Rectal smooth muscle tissue (tissue), 1 donor: ENCODE measurements at regions not wholly inside any gene's neighbourhood (a gene's known extent, or its start where the extent isn't known, plus 50 kb on each side); places are given as distances from the start of the nearest gene placed in this dataset.

Source experiments
- H3K27ac ChIP-seq: one replicate; pipeline ENCODE4 v1.7.0; 2013; ENCODE audit warnings: low read depth, low read length, inconsistent platforms
- H3K27me3 ChIP-seq: one replicate; pipeline ENCODE4 v1.7.0; 2013; ENCODE audit warnings: low read length; ENCODE audit not compliant: control insufficient read depth, insufficient read depth
- H3K36me3 ChIP-seq: one replicate; pipeline ENCODE4 v1.7.0; 2013; ENCODE audit warnings: low read length; ENCODE audit not compliant: control insufficient read depth, insufficient read depth
- H3K4me1 ChIP-seq: one replicate; pipeline ENCODE4 v1.7.0; 2013; ENCODE audit warnings: low read length; ENCODE audit not compliant: control insufficient read depth, insufficient read depth
- H3K4me3 ChIP-seq: one replicate; pipeline ENCODE4 v1.7.0; 2013; ENCODE audit warnings: low read length
- H3K9ac ChIP-seq: one replicate; pipeline ENCODE4 v1.7.0; 2013; ENCODE audit warnings: low read length

- no peak overlapping the region for H3K9ac ChIP-seq
Observed at GRCh38 chr6:134457941-134458340, 140.0 kb upstream of the SGK1 start.

GRCh38 chr6:134456226-134456625 lies 138.3 kb upstream of the SGK1 start:
- H3K27me3 ChIP-seq, result no peaks in the 10 kb centered on the region
- no peaks in the 10 kb centered on the region for H3K4me1 ChIP-seq
- no peak overlapping the region for H3K4me3 ChIP-seq
- H3K36me3 ChIP-seq, result no peaks in the 10 kb centered on the region
- H3K27ac ChIP-seq, result no peak overlapping the region
- H3K9ac ChIP-seq, result no peak overlapping the region

More at GRCh38 chr6:134457941-134458340, 140.0 kb upstream of the SGK1 start:
- Histone ChIP-seq H3K4me1 (no peaks in the 10 kb centered on the region), H3K4me3 (no peak overlapping the region), H3K27me3 (no peaks in the 10 kb centered on the region), H3K36me3 (no peaks in the 10 kb centered on the region), H3K27ac (no peak overlapping the region)

GRCh38 chr6:134455319-134455718 lies 137.4 kb upstream of the SGK1 start:
- Histone ChIP-seq H3K4me3 (no peak overlapping the region), H3K9ac (no peak overlapping the region), H3K4me1 (no peaks in the 10 kb centered on the region), H3K36me3 (no peaks in the 10 kb centered on the region), H3K27ac (no peak overlapping the region), H3K27me3 (no peaks in the 10 kb centered on the region)

GRCh38 chr6:134454794-134455193 lies 136.9 kb upstream of the SGK1 start:
- H3K36me3 ChIP-seq, result no peaks in the 10 kb centered on the region
- H3K27me3 ChIP-seq, result no peaks in the 10 kb centered on the region
- no peak overlapping the region for H3K27ac ChIP-seq
- no peak overlapping the region for H3K9ac ChIP-seq
- no peak overlapping the region for H3K4me3 ChIP-seq
- no peaks in the 10 kb centered on the region for H3K4me1 ChIP-seq

GRCh38 chr6:134453792-134454510 lies 136.0 kb upstream of the SGK1 start:
- no peak overlapping the region for H3K27ac ChIP-seq
- no peak overlapping the region for H3K9ac ChIP-seq

GRCh38 chr6:134452906-134453305 lies 135.0 kb upstream of the SGK1 start:
- no peak overlapping the region for H3K27ac ChIP-seq
- no peak overlapping the region for H3K9ac ChIP-seq
- H3K36me3 ChIP-seq, result no peaks in the 10 kb centered on the region
- no peak overlapping the region for H3K4me3 ChIP-seq
- H3K27me3 ChIP-seq, result no peaks in the 10 kb centered on the region
- no peaks in the 10 kb centered on the region for H3K4me1 ChIP-seq

More at GRCh38 chr6:134453792-134454510, 136.0 kb upstream of the SGK1 start:
- no peaks in the 10 kb centered on the region for H3K27me3 ChIP-seq
- no peaks in the 10 kb centered on the region for H3K36me3 ChIP-seq
- H3K4me3 ChIP-seq, result no peak overlapping the region
- H3K4me1 ChIP-seq, result no peaks in the 10 kb centered on the region

GRCh38 chr6:134451529-134451928 lies 133.6 kb upstream of the SGK1 start:
- no peak overlapping the region for H3K9ac ChIP-seq
- H3K27me3 ChIP-seq, result no peaks in the 10 kb centered on the region
- no peak overlapping the region for H3K27ac ChIP-seq
- no peak overlapping the region for H3K4me3 ChIP-seq
- H3K36me3 ChIP-seq, result no peaks in the 10 kb centered on the region
- H3K4me1 ChIP-seq, result no peaks in the 10 kb centered on the region

DNA sequence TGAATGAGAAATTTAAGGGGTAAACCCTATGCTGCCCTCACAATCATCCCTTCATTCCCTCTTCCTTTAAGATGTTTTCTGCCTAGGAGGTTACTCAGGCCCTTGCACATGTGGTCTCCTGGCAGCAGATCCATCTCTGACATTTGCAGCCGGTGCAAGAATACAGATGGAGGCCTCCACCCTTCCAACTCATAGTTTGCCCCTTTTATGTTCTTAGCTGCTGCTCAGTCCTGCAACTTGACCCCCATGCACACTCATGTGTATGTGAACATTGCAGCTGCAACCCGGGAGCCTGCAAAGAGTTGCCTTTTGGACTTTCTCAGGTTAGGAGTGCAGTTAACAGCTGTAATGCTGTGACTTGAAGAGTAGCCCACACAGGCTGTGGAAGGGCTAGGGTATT lies 131.9 kb upstream of the SGK1 start:
- Histone ChIP-seq H3K36me3 (no peaks in the 10 kb centered on the region), H3K4me3 (no peak overlapping the region), H3K27ac (no peak overlapping the region), H3K27me3 (no peaks in the 10 kb centered on the region), H3K9ac (no peak overlapping the region), H3K4me1 (no peaks in the 10 kb centered on the region)

GRCh38 chr6:134449004-134449403 lies 131.1 kb upstream of the SGK1 start:
- no peak overlapping the region for H3K4me3 ChIP-seq
- H3K36me3 ChIP-seq, result no peaks in the 10 kb centered on the region
- no peak overlapping the region for H3K27ac ChIP-seq
- no peaks in the 10 kb centered on the region for H3K4me1 ChIP-seq
- no peak overlapping the region for H3K9ac ChIP-seq
- no peaks in the 10 kb centered on the region for H3K27me3 ChIP-seq

DNA sequence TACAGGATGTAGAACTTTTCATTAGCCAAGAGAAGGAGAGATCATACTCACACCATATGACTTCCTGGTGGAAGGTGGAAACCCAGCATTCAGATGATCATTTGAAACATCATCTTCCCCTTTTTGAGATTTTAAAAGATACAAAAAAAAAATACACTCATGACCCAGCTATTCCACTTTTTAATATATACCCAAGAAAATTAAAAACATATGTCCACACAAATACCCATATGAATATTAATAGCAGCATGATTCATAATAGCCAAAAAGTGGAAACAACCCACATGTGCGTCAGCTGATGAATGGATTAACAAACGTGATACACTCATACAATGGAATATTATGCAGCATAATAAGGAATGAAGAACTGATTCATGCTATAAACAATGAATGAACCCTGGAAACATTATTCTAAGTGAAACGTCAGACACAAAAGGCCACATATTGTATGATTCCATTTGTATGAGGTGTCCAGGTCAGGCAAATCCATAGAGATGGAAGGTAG lies 130.0 kb upstream of the SGK1 start:
- Histone ChIP-seq H3K9ac (no peak overlapping the region), H3K4me3 (no peak overlapping the region), H3K4me1 (no peaks in the 10 kb centered on the region), H3K27me3 (no peaks in the 10 kb centered on the region), H3K36me3 (no peaks in the 10 kb centered on the region), H3K27ac (no peak overlapping the region)

- Histone ChIP-seq H3K27me3 (no peaks in the 10 kb centered on the region), H3K9ac (no peak overlapping the region), H3K27ac (no peak overlapping the region), H3K36me3 (no peaks in the 10 kb centered on the region), H3K4me3 (no peak overlapping the region), H3K4me1 (no peaks in the 10 kb centered on the region)
Observed at GRCh38 chr6:134447423-134447822, 129.5 kb upstream of the SGK1 start.

DNA sequence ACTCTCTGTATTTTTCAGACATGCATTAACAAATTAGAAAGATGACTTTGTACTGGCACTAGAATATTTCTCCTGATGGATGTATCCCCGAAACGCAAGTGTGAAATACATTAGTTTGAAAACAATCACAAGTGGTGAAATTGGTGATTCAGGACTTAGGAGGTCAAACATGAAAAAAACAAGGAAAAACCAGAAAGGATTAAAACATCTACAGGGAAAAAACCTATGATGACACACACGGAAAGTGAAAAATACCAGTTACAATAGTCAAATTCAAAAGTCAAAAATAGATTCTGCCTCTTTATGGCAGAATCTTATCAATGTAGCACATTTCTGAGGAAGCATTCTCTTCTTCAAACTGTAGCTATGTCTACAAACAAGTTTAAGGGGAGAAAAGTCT lies 129.0 kb upstream of the SGK1 start:
- no peak overlapping the region for H3K27ac ChIP-seq
- no peak overlapping the region for H3K9ac ChIP-seq

DNA sequence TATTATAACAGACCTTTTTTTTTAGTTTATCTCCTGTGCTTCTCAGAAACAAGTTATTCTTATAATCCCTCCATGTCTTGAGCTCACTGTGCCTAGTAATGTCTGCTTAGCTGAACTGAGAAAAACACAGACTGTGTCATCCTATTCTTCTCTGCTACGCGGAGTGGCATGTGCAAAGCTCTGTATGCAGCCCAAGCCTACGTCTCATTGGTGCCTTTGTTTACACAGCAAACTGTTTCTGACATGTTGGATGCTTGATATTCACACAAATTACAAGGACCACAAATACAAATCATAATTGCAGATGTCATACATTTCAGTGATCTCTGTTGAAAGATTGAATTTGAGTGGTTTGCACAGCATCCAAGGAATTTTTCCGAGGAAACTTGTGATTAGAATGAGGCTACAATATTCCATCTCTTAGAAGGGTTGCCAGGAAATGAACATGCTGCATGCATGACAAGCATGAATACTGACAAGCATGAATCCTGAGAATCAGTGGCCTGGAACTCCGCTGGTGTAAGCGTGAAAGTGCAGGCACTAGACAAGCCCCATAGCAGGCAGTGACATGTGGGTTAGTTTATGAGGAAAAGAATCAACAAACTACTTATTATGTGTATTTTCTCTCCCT lies 128.4 kb upstream of the SGK1 start:
- H3K27me3 ChIP-seq, result no peaks in the 10 kb centered on the region
- no peaks in the 10 kb centered on the region for H3K4me1 ChIP-seq
- no peaks in the 10 kb centered on the region for H3K36me3 ChIP-seq
- no peak overlapping the region for H3K9ac ChIP-seq
- no peak overlapping the region for H3K27ac ChIP-seq
- H3K4me3 ChIP-seq, result no peak overlapping the region

More for the DNA sequence above, 129.0 kb upstream of the SGK1 start:
- Histone ChIP-seq H3K36me3 (no peaks in the 10 kb centered on the region), H3K27me3 (no peaks in the 10 kb centered on the region), H3K4me3 (no peak overlapping the region), H3K4me1 (no peaks in the 10 kb centered on the region)
